Heart right ventricle (tissue), 16 donors: ENCODE measurements at regions not wholly inside any gene's neighbourhood (a gene's known extent, or its start where the extent isn't known, plus 50 kb on each side); places are given as distances from the start of the nearest gene placed in this dataset.
"Not testable (repeated sequence)": the region's sequence is repeated elsewhere in the genome, so short reads cannot be mapped to it uniquely, and the experiment has no call there.

Experiments used
- ATAC-seq, 8 donors: fragments of 200-7000 bp; cut with Tn5 transposase; one replicate each; pipeline ENCODE4 v1.9.1; 2020; ENCODE audit warnings: mild to moderate bottlenecking in 8 of 8, moderate library complexity in 8 of 8, moderate number of reproducible peaks in 1 of 8
- DNase-seq, 2 donors: peaks; one replicate each; pipeline ENCODE4 v3.0.0-alpha.2; 2020
- H3K27ac ChIP-seq, 10 donors: fragments of 200-600 bp; sonication (generic) in 2 of 10; one replicate each; pipeline versions ENCODE4 v1.5.0 to v1.8.0; 2020 to 2022; ENCODE audit warnings: mild to moderate bottlenecking in 3 of 10
- H3K27me3 ChIP-seq, 7 donors: fragments of 200-600 bp; one replicate each; pipeline ENCODE4 v1.8.0; 2021 to 2022; ENCODE audit warnings: mild to moderate bottlenecking in 2 of 7
- H3K36me3 ChIP-seq, 9 donors: fragments of 200-600 bp; sonication (generic) in 1 of 9; one replicate each; pipeline versions ENCODE4 v1.5.0 to v1.8.0; 2020 to 2022; ENCODE audit warnings: mild to moderate bottlenecking in 2 of 9
- H3K4me1 ChIP-seq, 9 donors: fragments of 200-600 bp; sonication (generic) in 1 of 9; one replicate each; pipeline versions ENCODE4 v1.5.0 to v1.8.0; 2020 to 2022; ENCODE audit warnings: mild to moderate bottlenecking in 4 of 9
- H3K4me3 ChIP-seq, 10 donors: fragments of 200-600 bp; sonication (generic) in 2 of 10; one replicate each; pipeline versions ENCODE4 v1.5.0 to v1.8.0; 2020 to 2022; ENCODE audit warnings: mild to moderate bottlenecking in 7 of 10, moderate library complexity in 2 of 10
- H3K9me3 ChIP-seq, 11 donors: fragments of 200-600 bp in 10 of 11; sonication (generic) in 2 of 11; one replicate each; pipeline versions ENCODE4 v1.5.0 to v1.8.0; 2013 to 2022; ENCODE audit warnings: mild to moderate bottlenecking in 2 of 11, control low read depth in 1 of 11, moderate library complexity in 1 of 11
- WGBS, 2 donors: extraction: QIAGEN DNeasy Blood & Tissue Kit; methylation state at CpG; one replicate each; pipeline ENCODE4 v1.1.7; 2013; ENCODE audit warnings: inconsistent platforms in 1 of 2; 5-methylcytosine and 5-hydroxymethylcytosine counted together
- intact Hi-C, 10 donors: fragments of 100-400 bp; cut with DNase I; formaldehyde crosslinking; loops; one replicate each; pipeline versions ENCODE4 v1.11.1 to v1.14.2; 2022
- TF ChIP-seq, protein P1 (sequence below), 9 donors: fragments of 200-600 bp; sonication (generic) in 2 of 9; IDR thresholded peaks; one replicate each; pipeline versions ENCODE4 v1.5.0 to v1.8.0; 2021 to 2022; ENCODE audit warnings: antibody characterized with exemption in 9 of 9, mild to moderate bottlenecking in 5 of 9, moderate library complexity in 1 of 9
- donor health status: Arrhythmogenic right ventricular cardiomyopathy.
- donor health status: ischemic (EF 13 %, LVEDD 7.1; RV severe dilation, severe dysfunction).
- donor health status: healthy with polysubstance abuse.
- donor health status: DM: no; HTN: yes; CAD: no.
- donor health status: DM: no; HTN: no; CAD: no.
- donor health status: ischemic (EF 25% LVEDD 6.9; RV normal size, moderate dysfunction).
- donor health status: ischemic (EF 25% LVEDD 5.7; RV mildly dilated, moderate dysfunction).
- donor health status: healthy.
- donor health status: DM: yes; HTN: yes; CAD: no.
- donor health status: Ischemic cardiomyopathy.
- donor health status: ischemic (EF 35%, LVEDD 5.7; RV mildly dilated, moderate dysfunction).
- donor health status: nonischemic (EF 11% LVEDD 7.7; RV severe dilation, severe dysfunction).
- donor health status: DM: yes; HTN: yes; CAD: no.
- donor health status: PGD.
- donor health status: ischemic (EF 29% LVEDD 5.4; RV normal size, mild dysfunction).
- donor health status: nonischemic (EF 23%, LVEDD 6.1; RV moderate dilation, normal function).

DNA sequence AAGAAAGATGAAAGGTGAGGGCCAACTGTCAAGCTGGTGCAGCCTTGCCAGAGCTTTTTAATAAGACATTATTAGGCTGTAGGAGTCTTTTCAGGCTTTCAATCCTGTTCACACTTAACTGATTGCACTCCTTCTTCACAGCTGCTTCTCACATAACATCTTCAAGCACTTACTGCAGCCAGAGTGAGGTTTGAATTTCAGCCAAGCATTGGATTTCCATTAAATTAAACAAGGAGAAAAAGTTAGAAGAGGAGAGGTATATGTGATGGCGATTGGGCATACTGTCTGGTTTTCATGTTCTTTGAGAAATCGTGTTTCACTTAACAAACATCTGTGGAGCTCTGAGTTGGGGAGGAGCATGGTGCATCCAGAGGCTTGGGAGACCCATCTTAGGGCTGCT is 392.8 kb upstream of the LRRC3B start:
- H3K27me3 ChIP-seq, result no peaks in the 10 kb centered on the region
- no peak overlapping the region for H3K4me3 ChIP-seq
- WGBS, 2 donors, result 82 to 89% methylated on average over 2 of the region's 2 CpGs
- H3K27ac ChIP-seq, result no peak overlapping the region
- peaks cover 0 to 5% (median 0%) of the 10 kb centered on the region in 9 donors for H3K4me1 ChIP-seq
- intact Hi-C loops, result loop anchor here in 2 of 10 donors (10.0 kb wide), 1 partner anchor 125 kb away; no protein-coding TSS in a partner anchor
- TF ChIP-seq, protein P1, sequence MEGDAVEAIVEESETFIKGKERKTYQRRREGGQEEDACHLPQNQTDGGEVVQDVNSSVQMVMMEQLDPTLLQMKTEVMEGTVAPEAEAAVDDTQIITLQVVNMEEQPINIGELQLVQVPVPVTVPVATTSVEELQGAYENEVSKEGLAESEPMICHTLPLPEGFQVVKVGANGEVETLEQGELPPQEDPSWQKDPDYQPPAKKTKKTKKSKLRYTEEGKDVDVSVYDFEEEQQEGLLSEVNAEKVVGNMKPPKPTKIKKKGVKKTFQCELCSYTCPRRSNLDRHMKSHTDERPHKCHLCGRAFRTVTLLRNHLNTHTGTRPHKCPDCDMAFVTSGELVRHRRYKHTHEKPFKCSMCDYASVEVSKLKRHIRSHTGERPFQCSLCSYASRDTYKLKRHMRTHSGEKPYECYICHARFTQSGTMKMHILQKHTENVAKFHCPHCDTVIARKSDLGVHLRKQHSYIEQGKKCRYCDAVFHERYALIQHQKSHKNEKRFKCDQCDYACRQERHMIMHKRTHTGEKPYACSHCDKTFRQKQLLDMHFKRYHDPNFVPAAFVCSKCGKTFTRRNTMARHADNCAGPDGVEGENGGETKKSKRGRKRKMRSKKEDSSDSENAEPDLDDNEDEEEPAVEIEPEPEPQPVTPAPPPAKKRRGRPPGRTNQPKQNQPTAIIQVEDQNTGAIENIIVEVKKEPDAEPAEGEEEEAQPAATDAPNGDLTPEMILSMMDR (IDR thresholded peaks at IDR 0.05), result no peak
- ATAC-seq (no peak), DNase-seq (no peak)
- H3K9me3 ChIP-seq, result peaks cover 0 to 3% (median 0%) of the 10 kb centered on the region in 11 donors
- no peaks in the 10 kb centered on the region for H3K36me3 ChIP-seq

DNA sequence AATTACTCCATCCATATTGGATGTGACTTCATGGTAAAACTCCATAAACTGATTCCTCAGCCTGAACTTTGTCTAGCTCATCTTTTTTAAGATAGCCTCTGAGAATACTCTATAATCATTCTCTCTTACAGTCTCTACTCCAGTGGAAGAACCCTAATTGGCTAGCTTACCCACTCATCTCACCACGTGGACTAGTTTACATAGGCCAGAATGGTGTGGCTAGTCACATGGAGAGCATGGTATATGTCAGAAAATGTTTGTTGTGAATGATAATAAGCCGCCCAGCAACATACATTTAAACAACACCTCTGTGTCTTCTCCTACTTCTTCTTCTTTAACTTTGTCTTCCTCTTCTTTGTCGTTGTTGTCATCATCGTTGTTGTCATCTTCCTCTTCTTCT is 389.2 kb upstream of the LRRC3B start:
- Histone ChIP-seq H3K4me3 (no peak overlapping the region), H3K9me3 (no peaks in the 10 kb centered on the region), H3K4me1 (peaks cover 0 to 22% (median 3%) of the 10 kb centered on the region in 9 donors), H3K27me3 (no peaks in the 10 kb centered on the region), H3K36me3 (no peaks in the 10 kb centered on the region), H3K27ac (no peak overlapping the region)
- no peak for ATAC-seq
- TF ChIP-seq, protein P1 (IDR thresholded peaks at IDR 0.05), result no peak
- DNase-seq, result no peak
- intact Hi-C loops, result loop anchor here in 2 of 10 donors (10.0 kb wide), 1 partner anchor 129 kb away; no protein-coding TSS in a partner anchor
- 84 to 89% methylated on average over 4 of the region's 4 CpGs for WGBS, 2 donors

DNA sequence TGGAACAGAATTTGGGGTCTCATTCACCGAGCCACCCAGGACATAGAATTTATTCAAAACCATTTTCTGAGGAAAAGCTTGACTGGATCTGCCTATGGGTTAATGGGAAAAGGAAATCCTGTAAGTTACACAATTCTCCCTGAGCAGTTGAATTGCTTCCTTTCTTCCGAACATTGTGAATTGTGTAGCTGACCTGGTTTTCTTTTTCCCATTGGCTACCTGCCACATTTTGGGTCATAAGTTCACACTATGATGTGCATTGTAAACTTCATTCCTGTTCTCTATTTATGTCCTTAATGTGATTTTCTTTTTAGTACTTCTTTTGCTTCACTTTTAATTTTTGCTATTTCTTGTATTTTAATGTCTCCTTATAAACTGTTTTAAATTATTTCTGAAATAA is 386.0 kb upstream of the LRRC3B start:
- 40 to 50% methylated on average over 2 of the region's 2 CpGs for WGBS, 2 donors
- H3K4me1 ChIP-seq, result peaks cover 0 to 22% (median 3%) of the 10 kb centered on the region in 9 donors
- ATAC-seq, result peak in 7 of 8 donors; percentile 52 to 94 (median 87)
- H3K9me3 ChIP-seq, result peaks cover 0 to 7% (median 0%) of the 10 kb centered on the region in 11 donors
- DNase-seq, result peak in 1 of 2 donors; percentile 65
- TF ChIP-seq, protein P1 (IDR thresholded peaks at IDR 0.05), result no peak
- H3K36me3 ChIP-seq, result no peaks in the 10 kb centered on the region
- intact Hi-C loops, result loop anchor here in 3 of 10 donors (5.0 to 10.0 kb wide), 3 partner anchors 114 to 132 kb away; no protein-coding TSS in a partner anchor
- no peaks in the 10 kb centered on the region for H3K27me3 ChIP-seq
- no peak overlapping the region for H3K4me3 ChIP-seq
- H3K27ac ChIP-seq, result peak overlapping the region in 3 of 10 donors; percentile 2 to 31 (median 2)

DNA sequence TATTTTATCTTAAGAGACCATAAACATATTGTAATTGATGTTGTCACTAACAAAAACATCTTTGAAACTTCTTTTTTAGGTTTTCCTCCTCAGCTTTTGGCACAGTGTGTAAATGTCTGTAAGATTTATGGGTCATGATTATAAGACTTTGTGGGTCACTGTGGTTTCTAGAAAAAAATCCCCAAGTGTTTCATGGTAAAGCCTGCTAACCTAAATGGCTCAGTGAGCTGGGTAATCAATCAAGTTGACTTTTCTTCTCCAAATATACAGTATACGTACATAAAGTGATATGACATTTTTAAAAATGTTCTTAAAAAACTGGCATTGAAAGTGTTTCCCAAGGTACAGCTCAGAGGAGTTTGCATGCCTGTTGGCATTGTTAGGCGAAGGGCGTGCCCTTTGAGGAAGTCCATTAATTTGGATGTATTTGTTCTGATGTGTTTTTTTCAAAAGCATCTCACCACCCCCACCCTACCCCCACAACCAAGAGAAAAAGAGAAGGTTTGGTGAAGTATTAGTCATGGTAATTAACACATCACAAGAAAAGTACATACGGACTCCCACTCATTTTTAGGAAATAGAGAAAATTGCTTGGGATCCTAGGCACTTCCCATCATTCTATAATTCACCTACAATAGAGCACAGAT is 385.4 kb upstream of the LRRC3B start:
- H3K4me1 ChIP-seq, result peaks cover 0 to 22% (median 3%) of the 10 kb centered on the region in 9 donors
- H3K4me3 ChIP-seq, result no peak overlapping the region
- peaks cover 0 to 7% (median 0%) of the 10 kb centered on the region in 11 donors for H3K9me3 ChIP-seq
- 61 to 72% methylated on average over 4 of the region's 4 CpGs for WGBS, 2 donors
- no peaks in the 10 kb centered on the region for H3K27me3 ChIP-seq
- peak overlapping the region in 6 of 10 donors; percentile 2 to 34 (median 14) for H3K27ac ChIP-seq
- no peaks in the 10 kb centered on the region for H3K36me3 ChIP-seq
- ATAC-seq, result peak in 6 of 8 donors; percentile 49 to 92 (median 79)
- DNase-seq, result peak in 1 of 2 donors; percentile 23
- TF ChIP-seq, protein P1 (IDR thresholded peaks at IDR 0.05), result no peak
- intact Hi-C loops, result loop anchor here in 3 of 10 donors (5.0 to 10.0 kb wide), 3 partner anchors 115 to 132 kb away; no protein-coding TSS in a partner anchor

DNA sequence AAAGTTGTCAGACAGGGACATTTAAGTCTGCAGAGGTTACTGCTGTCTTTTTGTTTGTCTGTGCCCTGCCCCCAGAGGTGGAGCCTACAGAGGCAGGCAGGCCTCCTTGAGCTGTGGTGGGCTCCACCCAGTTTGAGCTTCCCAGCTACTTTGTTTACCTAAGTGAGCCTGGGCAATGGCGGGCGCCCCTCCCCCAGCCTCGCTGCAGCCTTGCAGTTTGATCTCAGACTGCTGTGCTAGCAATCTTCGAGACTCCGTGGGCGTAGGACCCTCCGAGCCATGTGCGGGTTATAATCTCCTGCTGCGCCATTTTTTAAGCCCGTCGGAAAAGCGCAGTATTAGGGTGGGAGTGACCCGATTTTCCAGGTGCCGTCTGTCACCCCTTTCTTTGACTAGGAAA is 378.0 kb upstream of the LRRC3B start:
- 84 to 93% methylated on average over 13 to 14 of the region's 14 CpGs for WGBS, 2 donors
- intact Hi-C loops, result not testable (repeated sequence)

More for the DNA sequence above, 378.0 kb upstream of the LRRC3B start:
- not testable (repeated sequence) for H3K27me3 ChIP-seq, H3K4me3 ChIP-seq, H3K9me3 ChIP-seq, H3K27ac ChIP-seq, DNase-seq, ATAC-seq, H3K36me3 ChIP-seq
- peaks cover 0 to 10% (median 0%) of the 10 kb centered on the region in 9 donors for H3K4me1 ChIP-seq
